ENCODE measurements at regions not wholly inside any gene's neighbourhood (a gene's known extent, or its start where the extent isn't known, plus 50 kb on each side); places are given as distances from the start of the nearest gene placed in this dataset.

GRCh38 chr11:87575088-87575487 is 537.4 kb downstream of the TMEM135 start:
- Mint-ChIP-seq H3K4me3 (no peak overlapping the region), H3K27ac (no peak overlapping the region), H3K4me1 (peaks cover 37% of the 10 kb centered on the region), H3K9me3 (0 out of 2 replicates have a peak, but pooled peaks cover 3% of the 10 kb centered on the region), H3K36me3 (no peaks in the 10 kb centered on the region), H3K27me3 (ENCODE audit: low read depth) (no peaks in the 10 kb centered on the region)
- POLR2A ChIA-PET = no interaction called here
- TF ChIP-seq ZNF396 (CRISPR knock-in tag; IDR thresholded peaks at IDR 0.05; ENCODE audit: borderline replicate concordance) (no peak), JUN (CRISPR knock-in tag; IDR thresholded peaks at IDR 0.05) (no peak), TEAD1 (CRISPR knock-in tag; IDR thresholded peaks at IDR 0.05) (no peak), SMAD4 (CRISPR knock-in tag; IDR thresholded peaks at IDR 0.05) (no peak), FOXP4 (CRISPR knock-in tag; IDR thresholded peaks at IDR 0.05) (no peak), PRRX2 (CRISPR knock-in tag; IDR thresholded peaks at IDR 0.05) (no peak), FOXJ3 (CRISPR knock-in tag; IDR thresholded peaks at IDR 0.05; ENCODE audit: borderline replicate concordance) (no peak)
- TF ChIP-seq, protein P1, sequence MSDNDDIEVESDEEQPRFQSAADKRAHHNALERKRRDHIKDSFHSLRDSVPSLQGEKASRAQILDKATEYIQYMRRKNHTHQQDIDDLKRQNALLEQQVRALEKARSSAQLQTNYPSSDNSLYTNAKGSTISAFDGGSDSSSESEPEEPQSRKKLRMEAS (CRISPR knock-in tag; IDR thresholded peaks at IDR 0.05) = no peak
- TF ChIP-seq, protein P2, sequence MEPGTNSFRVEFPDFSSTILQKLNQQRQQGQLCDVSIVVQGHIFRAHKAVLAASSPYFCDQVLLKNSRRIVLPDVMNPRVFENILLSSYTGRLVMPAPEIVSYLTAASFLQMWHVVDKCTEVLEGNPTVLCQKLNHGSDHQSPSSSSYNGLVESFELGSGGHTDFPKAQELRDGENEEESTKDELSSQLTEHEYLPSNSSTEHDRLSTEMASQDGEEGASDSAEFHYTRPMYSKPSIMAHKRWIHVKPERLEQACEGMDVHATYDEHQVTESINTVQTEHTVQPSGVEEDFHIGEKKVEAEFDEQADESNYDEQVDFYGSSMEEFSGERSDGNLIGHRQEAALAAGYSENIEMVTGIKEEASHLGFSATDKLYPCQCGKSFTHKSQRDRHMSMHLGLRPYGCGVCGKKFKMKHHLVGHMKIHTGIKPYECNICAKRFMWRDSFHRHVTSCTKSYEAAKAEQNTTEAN (CRISPR knock-in tag; IDR thresholded peaks at IDR 0.05) = no peak
- no peak for DNase-seq (ENCODE audit: low spot score)
- no peak for ATAC-seq
- CTCF ChIA-PET = no interaction called here

DNA sequence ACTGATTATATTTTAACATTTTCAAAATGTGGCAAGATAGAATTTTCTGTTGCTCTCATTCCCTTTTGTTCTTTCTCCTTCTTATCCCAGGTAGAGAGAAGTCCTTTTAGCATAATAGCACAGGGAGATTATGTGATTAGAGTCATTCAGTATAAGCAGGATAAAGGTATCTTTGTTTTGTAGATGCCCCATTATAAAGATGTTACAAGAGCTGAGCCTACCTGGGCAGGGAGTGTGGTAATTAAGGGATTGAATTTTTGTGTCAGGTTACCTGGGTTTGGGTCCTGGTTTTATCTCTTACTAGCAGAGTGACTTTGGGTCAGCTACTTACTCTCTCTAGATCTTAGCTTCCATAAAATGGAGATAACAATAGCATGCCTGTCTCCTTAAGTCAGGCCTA is 536.5 kb downstream of the TMEM135 start:
- ChIA-PET POLR2A (no interaction called here), CTCF (no interaction called here)
- no peak for DNase-seq (ENCODE audit: low spot score)
- Mint-ChIP-seq H3K4me1 (peaks cover 30% of the 10 kb centered on the region), H3K4me3 (peak overlapping the region; percentile 18; the same call in 1 of the 2 replicates), H3K9me3 (0 out of 2 replicates have a peak, but pooled peaks cover 3% of the 10 kb centered on the region), H3K27me3 (ENCODE audit: low read depth) (no peaks in the 10 kb centered on the region), H3K36me3 (no peaks in the 10 kb centered on the region), H3K27ac (no peak overlapping the region)
- ATAC-seq = peak; percentile 70
- TF ChIP-seq, protein P3, sequence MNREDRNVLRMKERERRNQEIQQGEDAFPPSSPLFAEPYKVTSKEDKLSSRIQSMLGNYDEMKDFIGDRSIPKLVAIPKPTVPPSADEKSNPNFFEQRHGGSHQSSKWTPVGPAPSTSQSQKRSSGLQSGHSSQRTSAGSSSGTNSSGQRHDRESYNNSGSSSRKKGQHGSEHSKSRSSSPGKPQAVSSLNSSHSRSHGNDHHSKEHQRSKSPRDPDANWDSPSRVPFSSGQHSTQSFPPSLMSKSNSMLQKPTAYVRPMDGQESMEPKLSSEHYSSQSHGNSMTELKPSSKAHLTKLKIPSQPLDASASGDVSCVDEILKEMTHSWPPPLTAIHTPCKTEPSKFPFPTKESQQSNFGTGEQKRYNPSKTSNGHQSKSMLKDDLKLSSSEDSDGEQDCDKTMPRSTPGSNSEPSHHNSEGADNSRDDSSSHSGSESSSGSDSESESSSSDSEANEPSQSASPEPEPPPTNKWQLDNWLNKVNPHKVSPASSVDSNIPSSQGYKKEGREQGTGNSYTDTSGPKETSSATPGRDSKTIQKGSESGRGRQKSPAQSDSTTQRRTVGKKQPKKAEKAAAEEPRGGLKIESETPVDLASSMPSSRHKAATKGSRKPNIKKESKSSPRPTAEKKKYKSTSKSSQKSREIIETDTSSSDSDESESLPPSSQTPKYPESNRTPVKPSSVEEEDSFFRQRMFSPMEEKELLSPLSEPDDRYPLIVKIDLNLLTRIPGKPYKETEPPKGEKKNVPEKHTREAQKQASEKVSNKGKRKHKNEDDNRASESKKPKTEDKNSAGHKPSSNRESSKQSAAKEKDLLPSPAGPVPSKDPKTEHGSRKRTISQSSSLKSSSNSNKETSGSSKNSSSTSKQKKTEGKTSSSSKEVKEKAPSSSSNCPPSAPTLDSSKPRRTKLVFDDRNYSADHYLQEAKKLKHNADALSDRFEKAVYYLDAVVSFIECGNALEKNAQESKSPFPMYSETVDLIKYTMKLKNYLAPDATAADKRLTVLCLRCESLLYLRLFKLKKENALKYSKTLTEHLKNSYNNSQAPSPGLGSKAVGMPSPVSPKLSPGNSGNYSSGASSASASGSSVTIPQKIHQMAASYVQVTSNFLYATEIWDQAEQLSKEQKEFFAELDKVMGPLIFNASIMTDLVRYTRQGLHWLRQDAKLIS (CRISPR knock-in tag; IDR thresholded peaks at IDR 0.05; ENCODE audit: borderline replicate concordance) = no peak
- TF ChIP-seq RELA (CRISPR knock-in tag; IDR thresholded peaks at IDR 0.05; ENCODE audit: borderline replicate concordance) (no peak), ESRRA (CRISPR knock-in tag; IDR thresholded peaks at IDR 0.05; ENCODE audit: borderline replicate concordance) (no peak), NFATC4 (CRISPR knock-in tag; IDR thresholded peaks at IDR 0.05) (no peak), NR1H2 (CRISPR knock-in tag; IDR thresholded peaks at IDR 0.05) (no peak), PRDM15 (CRISPR knock-in tag; IDR thresholded peaks at IDR 0.05) (no peak)
- TF ChIP-seq, protein P4, sequence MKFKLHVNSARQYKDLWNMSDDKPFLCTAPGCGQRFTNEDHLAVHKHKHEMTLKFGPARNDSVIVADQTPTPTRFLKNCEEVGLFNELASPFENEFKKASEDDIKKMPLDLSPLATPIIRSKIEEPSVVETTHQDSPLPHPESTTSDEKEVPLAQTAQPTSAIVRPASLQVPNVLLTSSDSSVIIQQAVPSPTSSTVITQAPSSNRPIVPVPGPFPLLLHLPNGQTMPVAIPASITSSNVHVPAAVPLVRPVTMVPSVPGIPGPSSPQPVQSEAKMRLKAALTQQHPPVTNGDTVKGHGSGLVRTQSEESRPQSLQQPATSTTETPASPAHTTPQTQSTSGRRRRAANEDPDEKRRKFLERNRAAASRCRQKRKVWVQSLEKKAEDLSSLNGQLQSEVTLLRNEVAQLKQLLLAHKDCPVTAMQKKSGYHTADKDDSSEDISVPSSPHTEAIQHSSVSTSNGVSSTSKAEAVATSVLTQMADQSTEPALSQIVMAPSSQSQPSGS (CRISPR knock-in tag; IDR thresholded peaks at IDR 0.05; ENCODE audit: borderline replicate concordance, low read depth) = no peak
- TF ChIP-seq, protein P5, sequence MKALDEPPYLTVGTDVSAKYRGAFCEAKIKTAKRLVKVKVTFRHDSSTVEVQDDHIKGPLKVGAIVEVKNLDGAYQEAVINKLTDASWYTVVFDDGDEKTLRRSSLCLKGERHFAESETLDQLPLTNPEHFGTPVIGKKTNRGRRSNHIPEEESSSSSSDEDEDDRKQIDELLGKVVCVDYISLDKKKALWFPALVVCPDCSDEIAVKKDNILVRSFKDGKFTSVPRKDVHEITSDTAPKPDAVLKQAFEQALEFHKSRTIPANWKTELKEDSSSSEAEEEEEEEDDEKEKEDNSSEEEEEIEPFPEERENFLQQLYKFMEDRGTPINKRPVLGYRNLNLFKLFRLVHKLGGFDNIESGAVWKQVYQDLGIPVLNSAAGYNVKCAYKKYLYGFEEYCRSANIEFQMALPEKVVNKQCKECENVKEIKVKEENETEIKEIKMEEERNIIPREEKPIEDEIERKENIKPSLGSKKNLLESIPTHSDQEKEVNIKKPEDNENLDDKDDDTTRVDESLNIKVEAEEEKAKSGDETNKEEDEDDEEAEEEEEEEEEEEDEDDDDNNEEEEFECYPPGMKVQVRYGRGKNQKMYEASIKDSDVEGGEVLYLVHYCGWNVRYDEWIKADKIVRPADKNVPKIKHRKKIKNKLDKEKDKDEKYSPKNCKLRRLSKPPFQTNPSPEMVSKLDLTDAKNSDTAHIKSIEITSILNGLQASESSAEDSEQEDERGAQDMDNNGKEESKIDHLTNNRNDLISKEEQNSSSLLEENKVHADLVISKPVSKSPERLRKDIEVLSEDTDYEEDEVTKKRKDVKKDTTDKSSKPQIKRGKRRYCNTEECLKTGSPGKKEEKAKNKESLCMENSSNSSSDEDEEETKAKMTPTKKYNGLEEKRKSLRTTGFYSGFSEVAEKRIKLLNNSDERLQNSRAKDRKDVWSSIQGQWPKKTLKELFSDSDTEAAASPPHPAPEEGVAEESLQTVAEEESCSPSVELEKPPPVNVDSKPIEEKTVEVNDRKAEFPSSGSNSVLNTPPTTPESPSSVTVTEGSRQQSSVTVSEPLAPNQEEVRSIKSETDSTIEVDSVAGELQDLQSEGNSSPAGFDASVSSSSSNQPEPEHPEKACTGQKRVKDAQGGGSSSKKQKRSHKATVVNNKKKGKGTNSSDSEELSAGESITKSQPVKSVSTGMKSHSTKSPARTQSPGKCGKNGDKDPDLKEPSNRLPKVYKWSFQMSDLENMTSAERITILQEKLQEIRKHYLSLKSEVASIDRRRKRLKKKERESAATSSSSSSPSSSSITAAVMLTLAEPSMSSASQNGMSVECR (CRISPR knock-in tag; IDR thresholded peaks at IDR 0.05; ENCODE audit: borderline replicate concordance) = no peak
